ENCODE measurements at regions not wholly inside any gene's neighbourhood (a gene's known extent, or its start where the extent isn't known, plus 50 kb on each side); places are given as distances from the start of the nearest gene placed in this dataset.

DNA sequence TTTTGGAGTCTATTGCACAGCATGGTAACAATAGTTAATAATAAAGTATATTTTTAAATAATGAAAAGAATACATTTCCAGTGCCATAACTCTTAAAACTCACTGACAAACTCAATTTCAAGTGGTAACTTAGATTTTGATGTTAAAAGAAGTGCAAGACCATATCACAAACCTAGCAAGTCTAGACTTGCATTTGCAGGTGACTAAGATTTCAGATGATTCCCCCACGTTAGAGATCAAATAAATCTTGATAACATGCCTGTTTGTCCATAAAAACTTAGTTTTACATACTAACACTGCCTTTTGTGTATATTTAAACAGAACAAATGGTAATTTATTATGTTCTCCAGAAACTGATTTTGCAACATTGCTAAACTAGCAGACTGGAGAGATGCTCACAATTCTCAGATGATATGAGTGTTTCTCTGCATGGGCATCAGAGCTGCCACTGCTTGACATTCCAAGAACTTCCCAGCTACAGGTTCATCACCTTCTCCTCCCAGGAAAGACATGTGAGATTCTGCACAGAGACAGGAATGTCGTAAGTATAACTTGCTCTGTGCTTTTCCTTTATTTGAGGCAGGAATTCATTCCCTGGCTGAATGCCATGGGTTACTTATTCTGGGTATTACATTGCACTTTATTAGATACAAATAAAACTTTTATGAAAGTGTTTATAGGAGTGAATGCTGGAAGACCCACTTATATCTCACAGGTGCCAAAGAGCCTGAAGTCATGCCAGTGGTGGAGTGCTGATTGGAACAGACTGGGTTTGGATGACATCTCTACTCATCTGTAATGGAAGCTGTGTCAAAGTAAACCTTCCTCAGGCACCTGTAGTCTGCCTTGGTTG, 160.2 kb upstream of the FOXA2 start:
- no peaks in the 10 kb centered on the region for H3K9me3 ChIP-seq (ENCODE audit: low read length)
- H3K4me3 ChIP-seq (ENCODE audit: low read length), result no peak overlapping the region

DNA sequence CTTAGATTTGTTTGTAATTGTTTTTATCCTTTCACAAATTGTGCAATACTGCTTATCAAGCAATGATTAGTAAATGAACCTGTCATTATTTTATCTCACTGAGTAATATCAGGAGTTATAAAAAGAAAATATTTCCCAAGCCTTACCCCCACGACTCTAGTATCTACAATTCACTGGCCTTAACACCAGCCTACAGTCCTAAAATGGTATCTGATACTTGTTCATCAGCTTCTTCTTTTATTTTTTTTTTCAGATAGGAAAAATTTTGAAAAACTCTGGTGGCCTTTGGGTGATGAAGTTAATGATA, 160.8 kb upstream of the FOXA2 start:
- Histone ChIP-seq H3K4me3 (ENCODE audit: low read length) (no peak overlapping the region), H2AFZ (ENCODE audit: low read depth, low read length) (no peak overlapping the region), H3K9me2 (ENCODE audit: insufficient read depth, low read length) (no peaks in the 10 kb centered on the region), H3K36me3 (ENCODE audit: insufficient read depth, low read length) (no peaks in the 10 kb centered on the region), H3F3A (ENCODE audit: insufficient read depth, low read length, poor library complexity, severe bottlenecking) (no peaks in the 10 kb centered on the region), H4K20me1 (ENCODE audit: insufficient read depth) (no peaks in the 10 kb centered on the region), H3K9ac (ENCODE audit: low read length) (no peak overlapping the region), H3K4me2 (ENCODE audit: low read length) (no peak overlapping the region), H3K79me2 (replicated peaks; ENCODE audit: insufficient read depth, low read length) (no peaks in the 10 kb centered on the region), H3K9me3 (ENCODE audit: low read length) (no peaks in the 10 kb centered on the region), H3K27me3 (ENCODE audit: insufficient read depth, low read depth, low read length) (no peaks in the 10 kb centered on the region), H3K27ac (ENCODE audit: low read length) (no peak overlapping the region)
- TF ChIP-seq, protein P1, sequence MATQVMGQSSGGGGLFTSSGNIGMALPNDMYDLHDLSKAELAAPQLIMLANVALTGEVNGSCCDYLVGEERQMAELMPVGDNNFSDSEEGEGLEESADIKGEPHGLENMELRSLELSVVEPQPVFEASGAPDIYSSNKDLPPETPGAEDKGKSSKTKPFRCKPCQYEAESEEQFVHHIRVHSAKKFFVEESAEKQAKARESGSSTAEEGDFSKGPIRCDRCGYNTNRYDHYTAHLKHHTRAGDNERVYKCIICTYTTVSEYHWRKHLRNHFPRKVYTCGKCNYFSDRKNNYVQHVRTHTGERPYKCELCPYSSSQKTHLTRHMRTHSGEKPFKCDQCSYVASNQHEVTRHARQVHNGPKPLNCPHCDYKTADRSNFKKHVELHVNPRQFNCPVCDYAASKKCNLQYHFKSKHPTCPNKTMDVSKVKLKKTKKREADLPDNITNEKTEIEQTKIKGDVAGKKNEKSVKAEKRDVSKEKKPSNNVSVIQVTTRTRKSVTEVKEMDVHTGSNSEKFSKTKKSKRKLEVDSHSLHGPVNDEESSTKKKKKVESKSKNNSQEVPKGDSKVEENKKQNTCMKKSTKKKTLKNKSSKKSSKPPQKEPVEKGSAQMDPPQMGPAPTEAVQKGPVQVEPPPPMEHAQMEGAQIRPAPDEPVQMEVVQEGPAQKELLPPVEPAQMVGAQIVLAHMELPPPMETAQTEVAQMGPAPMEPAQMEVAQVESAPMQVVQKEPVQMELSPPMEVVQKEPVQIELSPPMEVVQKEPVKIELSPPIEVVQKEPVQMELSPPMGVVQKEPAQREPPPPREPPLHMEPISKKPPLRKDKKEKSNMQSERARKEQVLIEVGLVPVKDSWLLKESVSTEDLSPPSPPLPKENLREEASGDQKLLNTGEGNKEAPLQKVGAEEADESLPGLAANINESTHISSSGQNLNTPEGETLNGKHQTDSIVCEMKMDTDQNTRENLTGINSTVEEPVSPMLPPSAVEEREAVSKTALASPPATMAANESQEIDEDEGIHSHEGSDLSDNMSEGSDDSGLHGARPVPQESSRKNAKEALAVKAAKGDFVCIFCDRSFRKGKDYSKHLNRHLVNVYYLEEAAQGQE (IDR thresholded peaks at IDR 0.05; ENCODE audit: borderline replicate concordance), result no peak
- TF ChIP-seq MXI1 (conservative IDR thresholded peaks at IDR 0.05; ENCODE audit: poor library complexity, severe bottlenecking) (no peak), EZH2 (IDR thresholded peaks at IDR 0.05; ENCODE audit: borderline replicate concordance, insufficient read depth, low read length, poor library complexity, severe bottlenecking) (no peak), POLR2AphosphoS5 (IDR thresholded peaks at IDR 0.05) (no peak), EP300 (conservative IDR thresholded peaks at IDR 0.05; ENCODE audit: poor library complexity, severe bottlenecking) (no peak), RAD21 (conservative IDR thresholded peaks at IDR 0.05) (no peak), TAF1 (IDR thresholded peaks at IDR 0.05; ENCODE audit: low read depth) (no peak)
- TF ChIP-seq, protein P2, sequence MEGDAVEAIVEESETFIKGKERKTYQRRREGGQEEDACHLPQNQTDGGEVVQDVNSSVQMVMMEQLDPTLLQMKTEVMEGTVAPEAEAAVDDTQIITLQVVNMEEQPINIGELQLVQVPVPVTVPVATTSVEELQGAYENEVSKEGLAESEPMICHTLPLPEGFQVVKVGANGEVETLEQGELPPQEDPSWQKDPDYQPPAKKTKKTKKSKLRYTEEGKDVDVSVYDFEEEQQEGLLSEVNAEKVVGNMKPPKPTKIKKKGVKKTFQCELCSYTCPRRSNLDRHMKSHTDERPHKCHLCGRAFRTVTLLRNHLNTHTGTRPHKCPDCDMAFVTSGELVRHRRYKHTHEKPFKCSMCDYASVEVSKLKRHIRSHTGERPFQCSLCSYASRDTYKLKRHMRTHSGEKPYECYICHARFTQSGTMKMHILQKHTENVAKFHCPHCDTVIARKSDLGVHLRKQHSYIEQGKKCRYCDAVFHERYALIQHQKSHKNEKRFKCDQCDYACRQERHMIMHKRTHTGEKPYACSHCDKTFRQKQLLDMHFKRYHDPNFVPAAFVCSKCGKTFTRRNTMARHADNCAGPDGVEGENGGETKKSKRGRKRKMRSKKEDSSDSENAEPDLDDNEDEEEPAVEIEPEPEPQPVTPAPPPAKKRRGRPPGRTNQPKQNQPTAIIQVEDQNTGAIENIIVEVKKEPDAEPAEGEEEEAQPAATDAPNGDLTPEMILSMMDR (IDR thresholded peaks at IDR 0.05; ENCODE audit: poor library complexity, severe bottlenecking), result no peak

More for the DNA sequence above, 160.2 kb upstream of the FOXA2 start:
- Histone ChIP-seq H2AFZ (ENCODE audit: low read depth, low read length) (no peak overlapping the region), H3K9me2 (ENCODE audit: insufficient read depth, low read length) (no peaks in the 10 kb centered on the region), H3K27me3 (ENCODE audit: insufficient read depth, low read depth, low read length) (no peaks in the 10 kb centered on the region), H3K4me2 (ENCODE audit: low read length) (no peak overlapping the region), H4K20me1 (ENCODE audit: insufficient read depth) (no peaks in the 10 kb centered on the region), H3K79me2 (replicated peaks; ENCODE audit: insufficient read depth, low read length) (no peaks in the 10 kb centered on the region), H3K27ac (ENCODE audit: low read length) (no peak overlapping the region), H3F3A (ENCODE audit: insufficient read depth, low read length, poor library complexity, severe bottlenecking) (no peaks in the 10 kb centered on the region), H3K36me3 (ENCODE audit: insufficient read depth, low read length) (no peaks in the 10 kb centered on the region), H3K9ac (ENCODE audit: low read length) (no peak overlapping the region)
- TF ChIP-seq, protein P1 (IDR thresholded peaks at IDR 0.05; ENCODE audit: borderline replicate concordance), result no peak
- TF ChIP-seq MXI1 (conservative IDR thresholded peaks at IDR 0.05; ENCODE audit: poor library complexity, severe bottlenecking) (no peak), SMC3 (conservative IDR thresholded peaks at IDR 0.05; ENCODE audit: poor library complexity) (no peak), EZH2 (IDR thresholded peaks at IDR 0.05; ENCODE audit: borderline replicate concordance, insufficient read depth, low read length, poor library complexity, severe bottlenecking) (no peak), TAF1 (IDR thresholded peaks at IDR 0.05; ENCODE audit: low read depth) (no peak)
- TF ChIP-seq, protein P2 (IDR thresholded peaks at IDR 0.05; ENCODE audit: poor library complexity, severe bottlenecking), result no peak

Data from neural cell (in vitro differentiated cells).